ENCODE measurements at regions not wholly inside any gene's neighbourhood (a gene's known extent, or its start where the extent isn't known, plus 50 kb on each side); places are given as distances from the start of the nearest gene placed in this dataset.
"Not testable (repeated sequence)": the region's sequence is repeated elsewhere in the genome, so short reads cannot be mapped to it uniquely, and the experiment has no call there.

GRCh38 chr16:32066016-32066651 lies 187.0 kb upstream of the TP53TG3D start:
- H2AFZ ChIP-seq (replicated peaks; ENCODE audit: low read length, poor library complexity); H2BK20ac ChIP-seq (ENCODE audit: low read depth, low read length); POLR2A ChIA-PET (ENCODE audit: unreplicated experiment); H4K91ac ChIP-seq (ENCODE audit: insufficient read depth, low read depth, low read length); H2AK5ac ChIP-seq (ENCODE audit: low read depth, low read length); H3K9ac ChIP-seq (ENCODE audit: low read depth, low read length); H3K9me1 ChIP-seq (ENCODE audit: insufficient read depth, low read length); H2BK15ac ChIP-seq (ENCODE audit: low read depth, low read length); H2BK5ac ChIP-seq (ENCODE audit: low read depth, low read length, poor library complexity, severe bottlenecking); H3K14ac ChIP-seq (replicated peaks; ENCODE audit: low read depth, low read length); H3K27ac ChIP-seq (ENCODE audit: insufficient read depth, low read length); H3K4me2 ChIP-seq (ENCODE audit: low read depth, low read length); H4K5ac ChIP-seq (ENCODE audit: low read depth, low read length); H3K9me3 ChIP-seq (ENCODE audit: control insufficient read depth, insufficient read depth, low read length); H4K8ac ChIP-seq (ENCODE audit: low read depth in 2 of 2, low read length in 2 of 2); H4K20me1 ChIP-seq (ENCODE audit: insufficient read depth, low read length); CTCF ChIA-PET; H3K18ac ChIP-seq (ENCODE audit: low read depth, low read length); H3K36me3 ChIP-seq (ENCODE audit: control insufficient read depth, insufficient read depth, low read length); DNase-seq; H3K23ac ChIP-seq (ENCODE audit: low read depth, low read length); H3K4me3 ChIP-seq (ENCODE audit: insufficient read depth, low read depth, low read length); intact Hi-C loops (cut with micrococcal nuclease); H3K79me1 ChIP-seq (ENCODE audit: low read depth in 1 of 2, low read length in 2 of 2); BruUV-seq (replicated peaks); H2AK9ac ChIP-seq (replicated peaks; ENCODE audit: low read depth, low read length, poor library complexity); H3K56ac ChIP-seq (ENCODE audit: extremely low read depth, insufficient read depth, low read length); H3K27me3 ChIP-seq (ENCODE audit: control insufficient read depth, insufficient read depth, low read length); in situ Hi-C loops (cut with MboI; ENCODE audit: low sequenced_read_pairs); H2BK120ac ChIP-seq (ENCODE audit: low read depth, low read length); H3K4me1 ChIP-seq (ENCODE audit: control insufficient read depth, insufficient read depth, low read length); dilution Hi-C loops (cut with HindIII; ENCODE audit: low sequenced_read_pairs, unreplicated experiment); ATAC-seq (ENCODE audit: low read depth); H3K4ac ChIP-seq (ENCODE audit: low read depth, low read length): not testable (repeated sequence)
- no CpG with 5 or more reads among the region's 13 CpGs for WGBS, 2 experiments (ENCODE audit: extremely low coverage in 2 of 2, insufficient read length in 1 of 2)

DNA sequence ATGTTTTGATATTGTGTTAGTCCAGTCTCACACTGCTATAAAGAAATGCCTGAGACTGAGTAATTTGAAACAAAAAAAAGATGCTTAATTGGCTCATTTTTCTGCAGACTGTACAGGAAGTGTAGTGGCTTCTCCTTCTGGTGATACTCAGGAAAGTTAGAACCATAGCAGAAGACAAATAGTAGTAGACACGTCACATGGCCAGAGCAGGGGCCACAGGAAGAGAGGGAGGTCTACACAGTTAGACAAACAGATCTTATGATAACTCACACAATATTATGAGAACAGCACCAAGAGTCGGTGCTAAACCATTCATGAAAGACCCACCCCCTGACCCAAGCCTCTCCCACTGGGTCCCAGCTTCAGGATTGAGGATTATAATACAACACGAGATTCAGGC lies 181.5 kb upstream of the TP53TG3D start:
- H3K27ac ChIP-seq (ENCODE audit: insufficient read depth, low read length); BruUV-seq (replicated peaks); H3K9me3 ChIP-seq (ENCODE audit: control insufficient read depth, insufficient read depth, low read length); DNase-seq; H2AK9ac ChIP-seq (replicated peaks; ENCODE audit: low read depth, low read length, poor library complexity); H4K91ac ChIP-seq (ENCODE audit: insufficient read depth, low read depth, low read length); H3K79me1 ChIP-seq (ENCODE audit: low read depth in 1 of 2, low read length in 2 of 2); H2AK5ac ChIP-seq (ENCODE audit: low read depth, low read length); H4K5ac ChIP-seq (ENCODE audit: low read depth, low read length); H3K14ac ChIP-seq (replicated peaks; ENCODE audit: low read depth, low read length); dilution Hi-C loops (cut with HindIII; ENCODE audit: low sequenced_read_pairs, unreplicated experiment); intact Hi-C loops (cut with micrococcal nuclease); H3K36me3 ChIP-seq (ENCODE audit: control insufficient read depth, insufficient read depth, low read length); H3K27me3 ChIP-seq (ENCODE audit: control insufficient read depth, insufficient read depth, low read length); H2BK20ac ChIP-seq (ENCODE audit: low read depth, low read length); H2BK120ac ChIP-seq (ENCODE audit: low read depth, low read length); H3K4ac ChIP-seq (ENCODE audit: low read depth, low read length); POLR2A ChIA-PET (ENCODE audit: unreplicated experiment); in situ Hi-C loops (cut with MboI; ENCODE audit: low sequenced_read_pairs); H3K4me3 ChIP-seq (ENCODE audit: insufficient read depth, low read depth, low read length); H3K9ac ChIP-seq (ENCODE audit: low read depth, low read length); H3K23ac ChIP-seq (ENCODE audit: low read depth, low read length); H2BK15ac ChIP-seq (ENCODE audit: low read depth, low read length); H4K20me1 ChIP-seq (ENCODE audit: insufficient read depth, low read length); H3K56ac ChIP-seq (ENCODE audit: extremely low read depth, insufficient read depth, low read length); CTCF ChIA-PET; H3K18ac ChIP-seq (ENCODE audit: low read depth, low read length); ATAC-seq (ENCODE audit: low read depth); H4K8ac ChIP-seq (ENCODE audit: low read depth in 2 of 2, low read length in 2 of 2); H3K4me2 ChIP-seq (ENCODE audit: low read depth, low read length); H2AFZ ChIP-seq (replicated peaks; ENCODE audit: low read length, poor library complexity); H3K9me1 ChIP-seq (ENCODE audit: insufficient read depth, low read length); H2BK5ac ChIP-seq (ENCODE audit: low read depth, low read length, poor library complexity, severe bottlenecking); H3K4me1 ChIP-seq (ENCODE audit: control insufficient read depth, insufficient read depth, low read length): not testable (repeated sequence)
- WGBS, 2 experiments (ENCODE audit: extremely low coverage in 2 of 2, insufficient read length in 1 of 2) = no CpG with 5 or more reads among the region's 3 CpGs
